HEK293 (cell line): ENCODE measurements at regions not wholly inside any gene's neighbourhood (a gene's known extent, or its start where the extent isn't known, plus 50 kb on each side); places are given as distances from the start of the nearest gene placed in this dataset.

ENCODE experiments used
- CTCF ChIP-seq: fragments of 450-650 bp; formaldehyde crosslinking; IDR thresholded peaks from 2 replicates; pipeline ENCODE4 v1.5.1; 2016; ENCODE audit warnings: missing biosample characterization, missing genetic modification characterization
- ZBTB21 ChIP-seq: fragments of 450-650 bp; formaldehyde crosslinking; IDR thresholded peaks from 2 replicates; pipeline ENCODE4 v1.5.1; 2017; ENCODE audit warnings: missing biosample characterization, missing genetic modification characterization
- ZNF660 ChIP-seq: fragments of 450-650 bp; IDR thresholded peaks from 2 replicates; pipeline ENCODE4 v1.5.1; 2018; ENCODE audit warnings: missing biosample characterization, mild to moderate bottlenecking, missing genetic modification characterization
- ZNF76 ChIP-seq: fragments of 450-650 bp; formaldehyde crosslinking; IDR thresholded peaks from 2 replicates; pipeline ENCODE4; 2016; ENCODE audit warnings: low read depth, missing biosample characterization, missing genetic modification characterization, borderline replicate concordance

- TF ChIP-seq ZNF660: no peak
- no peak for TF ChIP-seq ZNF76 (tag by site-specific recombination)
- no peak for TF ChIP-seq ZBTB21 (tag by site-specific recombination)
- TF ChIP-seq CTCF (tag by site-specific recombination): no peak
Measured at GRCh38 chr1:4062041-4062440, 162.0 kb upstream of the C1orf174 start.
